KMS-11 (cell line): ENCODE measurements at regions not wholly inside any gene's neighbourhood (a gene's known extent, or its start where the extent isn't known, plus 50 kb on each side); places are given as distances from the start of the nearest gene placed in this dataset.

Experiments
- H2AFZ ChIP-seq: fragments of 200-600 bp; sonication (generic); 2 replicates; pipeline ENCODE4 v1.6.1; 2016; ENCODE audit warnings: antibody characterized with exemption, mixed run types, low read depth
- H3K27ac ChIP-seq: fragments of 200-600 bp; sonication (generic); 2 replicates; pipeline ENCODE4 v1.6.1; 2016; ENCODE audit warnings: mild to moderate bottlenecking, mixed run types
- H3K27me3 ChIP-seq: fragments of 200-600 bp; sonication (generic); 2 replicates; pipeline ENCODE4 v1.6.1; 2017; ENCODE audit warnings: mild to moderate bottlenecking, low read depth, mixed run types, moderate library complexity; ENCODE audit not compliant: insufficient read depth
- H3K36me3 ChIP-seq: fragments of 200-600 bp; sonication (generic); 2 replicates; pipeline ENCODE4 v1.6.1; 2017; ENCODE audit warnings: mild to moderate bottlenecking, mixed run types; ENCODE audit not compliant: insufficient read depth
- H3K4me1 ChIP-seq: fragments of 200-600 bp; sonication (generic); 2 replicates; pipeline ENCODE4 v1.6.1; 2016; ENCODE audit warnings: mild to moderate bottlenecking, low read depth, mixed run types; ENCODE audit not compliant: poor library complexity, severe bottlenecking
- H3K4me2 ChIP-seq: fragments of 200-600 bp; sonication (generic); 2 replicates; pipeline ENCODE4 v1.7.0; 2016; ENCODE audit warnings: mild to moderate bottlenecking, mixed run types
- H3K4me3 ChIP-seq: fragments of 200-600 bp; sonication (generic); IDR thresholded peaks from 2 replicates; pipeline ENCODE4 v1.6.1; 2017; ENCODE audit warnings: low read depth, low read length, mixed read lengths; ENCODE audit not compliant: insufficient read depth
- H3K79me2 ChIP-seq: fragments of 200-600 bp; sonication (generic); 2 replicates; pipeline ENCODE4 v1.6.1; 2016; ENCODE audit warnings: low read depth, mixed run types; ENCODE audit not compliant: insufficient read depth
- H3K9ac ChIP-seq: fragments of 200-600 bp; sonication (generic); 2 replicates; pipeline ENCODE4 v1.6.1; 2016; ENCODE audit warnings: mild to moderate bottlenecking, mixed run types
- H4K20me1 ChIP-seq: fragments of 200-600 bp; sonication (generic); 2 replicates; pipeline ENCODE4 v1.6.1; 2016; ENCODE audit warnings: mild to moderate bottlenecking, mixed run types; ENCODE audit not compliant: insufficient read depth
- TF ChIP-seq, protein P1 (sequence below): fragments of 200-600 bp; sonication (generic); conservative IDR thresholded peaks from 2 replicates; pipeline ENCODE4 v1.6.1; 2017; ENCODE audit warnings: low read depth, mild to moderate bottlenecking, antibody characterized with exemption, low read length, moderate library complexity, mixed read lengths

DNA sequence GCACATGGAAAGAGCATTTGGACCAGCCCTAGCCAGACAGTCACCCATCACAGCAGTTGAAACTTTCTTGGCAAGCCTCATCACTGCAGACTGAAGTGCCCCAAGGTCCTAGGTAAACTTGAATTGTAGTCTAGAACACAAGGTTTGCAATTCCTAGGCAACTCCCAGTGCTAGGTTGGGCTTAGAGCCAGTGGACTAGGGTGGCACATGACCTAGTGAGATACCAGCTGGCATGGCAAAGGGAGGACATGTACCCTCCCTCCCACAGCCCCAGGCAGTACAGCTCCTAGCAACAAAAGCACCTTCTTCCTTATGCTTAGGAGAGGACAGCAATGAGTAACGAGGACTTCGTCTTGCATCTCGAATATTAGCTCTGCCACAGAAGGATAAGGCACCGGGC, 889.5 kb downstream of the JRKL start:
- no peaks in the 10 kb centered on the region for H3K4me1 ChIP-seq
- TF ChIP-seq, protein P1, sequence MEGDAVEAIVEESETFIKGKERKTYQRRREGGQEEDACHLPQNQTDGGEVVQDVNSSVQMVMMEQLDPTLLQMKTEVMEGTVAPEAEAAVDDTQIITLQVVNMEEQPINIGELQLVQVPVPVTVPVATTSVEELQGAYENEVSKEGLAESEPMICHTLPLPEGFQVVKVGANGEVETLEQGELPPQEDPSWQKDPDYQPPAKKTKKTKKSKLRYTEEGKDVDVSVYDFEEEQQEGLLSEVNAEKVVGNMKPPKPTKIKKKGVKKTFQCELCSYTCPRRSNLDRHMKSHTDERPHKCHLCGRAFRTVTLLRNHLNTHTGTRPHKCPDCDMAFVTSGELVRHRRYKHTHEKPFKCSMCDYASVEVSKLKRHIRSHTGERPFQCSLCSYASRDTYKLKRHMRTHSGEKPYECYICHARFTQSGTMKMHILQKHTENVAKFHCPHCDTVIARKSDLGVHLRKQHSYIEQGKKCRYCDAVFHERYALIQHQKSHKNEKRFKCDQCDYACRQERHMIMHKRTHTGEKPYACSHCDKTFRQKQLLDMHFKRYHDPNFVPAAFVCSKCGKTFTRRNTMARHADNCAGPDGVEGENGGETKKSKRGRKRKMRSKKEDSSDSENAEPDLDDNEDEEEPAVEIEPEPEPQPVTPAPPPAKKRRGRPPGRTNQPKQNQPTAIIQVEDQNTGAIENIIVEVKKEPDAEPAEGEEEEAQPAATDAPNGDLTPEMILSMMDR, result no peak
- H3K27ac ChIP-seq, result no peak overlapping the region
- no peaks in the 10 kb centered on the region for H3K36me3 ChIP-seq
- H2AFZ ChIP-seq, result no peak overlapping the region
- no peaks in the 10 kb centered on the region for H3K27me3 ChIP-seq
- no peak overlapping the region for H3K4me3 ChIP-seq
- H3K9ac ChIP-seq, result no peak overlapping the region
- H3K4me2 ChIP-seq, result no peak overlapping the region
- no peaks in the 10 kb centered on the region for H4K20me1 ChIP-seq
- no peaks in the 10 kb centered on the region for H3K79me2 ChIP-seq

GRCh38 chr11:97280347-97280746, 890.5 kb downstream of the JRKL start:
- Histone ChIP-seq H3K27ac (no peak overlapping the region), H3K27me3 (no peaks in the 10 kb centered on the region), H3K4me3 (no peak overlapping the region), H3K9ac (no peak overlapping the region), H3K79me2 (no peaks in the 10 kb centered on the region), H3K4me1 (no peaks in the 10 kb centered on the region), H2AFZ (no peak overlapping the region), H3K4me2 (no peak overlapping the region), H3K36me3 (no peaks in the 10 kb centered on the region), H4K20me1 (no peaks in the 10 kb centered on the region)
- TF ChIP-seq, protein P1, result no peak

DNA sequence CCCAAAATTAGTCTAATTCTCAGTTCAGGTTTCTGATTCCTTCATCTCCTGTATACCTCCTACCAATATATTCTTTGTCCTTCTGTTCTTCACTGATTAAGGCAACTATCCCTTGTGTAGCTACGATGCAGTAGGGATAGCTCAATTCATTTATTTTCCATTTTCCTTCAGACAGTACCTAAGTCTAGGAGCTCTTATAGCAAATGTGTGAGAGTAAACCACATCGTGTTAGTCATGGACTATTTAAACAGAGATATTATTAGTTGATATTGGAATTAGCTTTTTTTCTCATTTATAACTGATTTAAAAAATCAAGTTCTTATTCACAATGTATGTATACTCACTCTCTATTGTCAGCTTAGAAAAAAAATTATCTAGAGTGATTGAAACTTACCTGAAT, 900.0 kb downstream of the JRKL start:
- no peaks in the 10 kb centered on the region for H3K27me3 ChIP-seq
- H3K27ac ChIP-seq, result no peak overlapping the region

DNA sequence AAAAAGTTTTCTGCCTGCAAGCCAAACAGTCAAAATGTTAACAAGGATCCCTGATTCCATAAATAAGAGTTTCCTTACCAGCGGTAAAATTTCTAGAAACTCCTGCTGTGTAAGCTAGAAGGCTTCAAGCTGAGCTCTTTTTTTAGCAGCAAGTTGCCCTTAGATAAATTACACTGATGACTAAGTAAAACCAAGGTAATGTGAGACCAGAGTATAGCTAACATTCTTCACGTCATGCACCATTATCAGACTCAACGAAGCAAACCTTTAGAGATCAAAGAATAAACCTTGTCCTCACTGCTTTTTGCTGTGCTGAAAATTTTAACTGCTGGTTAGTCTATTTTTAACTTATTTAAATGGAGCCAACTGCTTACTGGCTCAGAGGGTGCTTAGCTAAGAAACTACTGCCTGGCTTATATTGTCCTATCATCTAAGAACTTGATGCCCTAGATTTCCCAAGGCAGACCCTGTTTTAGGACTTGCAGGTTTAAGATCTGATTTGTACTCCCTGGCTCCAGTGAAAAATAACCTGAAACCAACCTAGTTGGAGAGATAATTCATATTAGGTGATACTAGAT, 900.7 kb downstream of the JRKL start:
- Histone ChIP-seq H3K79me2 (no peaks in the 10 kb centered on the region), H3K4me1 (no peaks in the 10 kb centered on the region), H4K20me1 (no peaks in the 10 kb centered on the region), H2AFZ (no peak overlapping the region), H3K9ac (no peak overlapping the region), H3K36me3 (no peaks in the 10 kb centered on the region), H3K27me3 (no peaks in the 10 kb centered on the region), H3K4me3 (no peak overlapping the region), H3K4me2 (no peak overlapping the region), H3K27ac (no peak overlapping the region)
- TF ChIP-seq, protein P1, result no peak

More for the DNA sequence above, 900.0 kb downstream of the JRKL start:
- H3K4me1 ChIP-seq, result no peaks in the 10 kb centered on the region
- no peak overlapping the region for H3K9ac ChIP-seq
- H3K4me2 ChIP-seq, result no peak overlapping the region
- no peak overlapping the region for H2AFZ ChIP-seq
- TF ChIP-seq, protein P1, result no peak
- no peaks in the 10 kb centered on the region for H3K79me2 ChIP-seq
- no peaks in the 10 kb centered on the region for H3K36me3 ChIP-seq
- H3K4me3 ChIP-seq, result no peak overlapping the region
- H4K20me1 ChIP-seq, result no peaks in the 10 kb centered on the region
